GM12878 (cell line): ENCODE measurements at regions not wholly inside any gene's neighbourhood (a gene's known extent, or its start where the extent isn't known, plus 50 kb on each side); places are given as distances from the start of the nearest gene placed in this dataset.

ENCODE experiments used
- ATAC-seq: fragments of 200-7000 bp; cut with Tn5 transposase; 3 replicates; pipeline ENCODE4 v1.9.1; 2020; ENCODE audit warnings: mild to moderate bottlenecking, moderate library complexity
- BruUV-seq: library from RNA; stranded (reverse); fragments of 400-500 nt; replicated peaks from 2 replicates; lab custom pipeline; 2021; lab: Mats Ljungman, UMichigan
- CTCF ChIA-PET: fragments of 300-600 bp; sonication (Branson Sonifier 250); formaldehyde crosslinking; extraction: SDS; loops from one replicate; lab custom pipeline; 2021; ENCODE audit warnings: inconsistent platforms; lab: Yijun Ruan, JAX
- POLR2A ChIA-PET: fragments of 350-600 bp; formaldehyde crosslinking; extraction: SDS; loops from one replicate; lab custom pipeline; 2021; ENCODE audit warnings: inconsistent platforms; lab: Charles Lee
- RAD21 ChIA-PET: fragments of 300-600 bp; sonication (Branson Sonifier 250); formaldehyde crosslinking; loops from one replicate; lab custom pipeline; 2023; ENCODE audit warnings: antibody characterized with exemption; ENCODE audit not compliant: unreplicated experiment; lab: Charles Lee
- SMC1A ChIA-PET: fragments of 300-600 bp; sonication (Branson Sonifier 250); formaldehyde crosslinking; loops from one replicate; lab custom pipeline; 2023; ENCODE audit not compliant: unreplicated experiment, uncharacterized antibody; lab: Charles Lee
- DNase-seq: peaks from one replicate; pipeline ENCODE4 v3.0.0-alpha.2; 2011; ENCODE audit warnings: low read depth, low spot score
- FAIRE-seq: peaks from 3 replicates; lab custom pipeline; 2011; peaks lifted over from hg19 to GRCh38; lab: Jason Lieb, UNC
- H2AFZ ChIP-seq: 2 replicates; pipeline ENCODE4 v1.6.0; 2011; ENCODE audit warnings: low read depth, low read length, control low read depth; ENCODE audit not compliant: control insufficient read depth
- H3K27ac ChIP-seq: 2 replicates; pipeline ENCODE4 v1.5.1; 2011; ENCODE audit warnings: control low read depth; ENCODE audit not compliant: control insufficient read depth, insufficient read depth
- H3K27me3 ChIP-seq, 2 experiments: replicated peaks in 1 of 2; 2 replicates each; pipeline versions ENCODE4 v1.6.0 to v1.6.1; 2011; ENCODE audit warnings: low read length in 1 of 2; ENCODE audit not compliant: control insufficient read depth in 2 of 2, insufficient read depth in 2 of 2
- H3K36me3 ChIP-seq, 2 experiments: 2 replicates each; pipeline ENCODE4 v1.5.1; 2011; ENCODE audit warnings: low read length in 1 of 2; ENCODE audit not compliant: control insufficient read depth in 2 of 2, insufficient read depth in 2 of 2
- H3K4me1 ChIP-seq: 2 replicates; pipeline ENCODE4 v1.6.1; 2011; ENCODE audit warnings: mild to moderate bottlenecking, low read length, moderate library complexity, mixed read lengths; ENCODE audit not compliant: control insufficient read depth, insufficient read depth
- H3K4me2 ChIP-seq: 2 replicates; pipeline ENCODE4 v1.6.0; 2011; ENCODE audit warnings: control low read depth; ENCODE audit not compliant: control insufficient read depth, insufficient read depth
- H3K4me3 ChIP-seq: fragments of 200-600 bp; sonication (generic); 2 replicates; pipeline ENCODE4 v1.5.1; 2016
- H3K79me2 ChIP-seq: 2 replicates; pipeline ENCODE4 v1.6.0; 2011; ENCODE audit warnings: low read length; ENCODE audit not compliant: control insufficient read depth, insufficient read depth
- H3K9ac ChIP-seq: 2 replicates; pipeline ENCODE4 v1.8.0; 2011; ENCODE audit warnings: low read length, control low read depth, mixed read lengths; ENCODE audit not compliant: control insufficient read depth, insufficient read depth
- H3K9me3 ChIP-seq: replicated peaks from 3 replicates; pipeline ENCODE4 v1.5.1; 2011; ENCODE audit warnings: mild to moderate bottlenecking, low read length; ENCODE audit not compliant: control insufficient read depth, insufficient read depth
- H4K20me1 ChIP-seq: 2 replicates; pipeline ENCODE4 v1.6.0; 2011; ENCODE audit not compliant: control insufficient read depth, insufficient read depth
- CBFB ChIP-seq: IDR thresholded peaks from 2 replicates; pipeline ENCODE4 v1.6.1; 2016; ENCODE audit warnings: antibody characterized with exemption, low read depth
- EZH2 ChIP-seq: IDR thresholded peaks from 2 replicates; pipeline ENCODE4 v1.6.1; 2012; ENCODE audit warnings: low read depth, mild to moderate bottlenecking, control low read depth, inconsistent platforms, low read length, borderline replicate concordance; ENCODE audit not compliant: control insufficient read depth
- HCFC1 ChIP-seq: fragments of 150-350 bp; IDR thresholded peaks from 2 replicates; pipeline ENCODE4 v1.6.1; 2014; ENCODE audit warnings: low read length
- HDGF ChIP-seq: fragments of 450-650 bp; IDR thresholded peaks from 2 replicates; pipeline ENCODE4 v1.6.1; 2016; ENCODE audit warnings: antibody characterized with exemption
- IRF4 ChIP-seq: IDR thresholded peaks from 2 replicates; pipeline ENCODE4 v1.6.1; 2011; ENCODE audit warnings: low read depth, low read length
- KDM1A ChIP-seq: fragments of 200-600 bp; sonication (generic); IDR thresholded peaks from 2 replicates; pipeline ENCODE4 v1.6.1; 2016; ENCODE audit warnings: borderline replicate concordance
- MEF2B ChIP-seq: fragments of 450-650 bp; IDR thresholded peaks from 2 replicates; pipeline ENCODE4 v1.6.1; 2018; ENCODE audit warnings: mild to moderate bottlenecking, moderate library complexity; ENCODE audit not compliant: partially characterized antibody, poor library complexity, severe bottlenecking
- NFIC ChIP-seq: IDR thresholded peaks from 2 replicates; pipeline ENCODE4 v1.6.1; 2012; ENCODE audit warnings: low read depth, mild to moderate bottlenecking, inconsistent platforms, low read length, moderate library complexity
- NFXL1 ChIP-seq: fragments of 450-650 bp; IDR thresholded peaks from 2 replicates; pipeline ENCODE4 v1.6.1; 2017; ENCODE audit warnings: antibody characterized with exemption, mild to moderate bottlenecking, borderline replicate concordance
- NFYA ChIP-seq: IDR thresholded peaks from 2 replicates; pipeline ENCODE4 v1.6.1; 2011; ENCODE audit warnings: low read depth, mild to moderate bottlenecking, low read length, improper control_type of control experiment, borderline replicate concordance
- PAX8 ChIP-seq: fragments of 450-650 bp; IDR thresholded peaks from 2 replicates; pipeline ENCODE4 v1.6.1; 2017; ENCODE audit warnings: mild to moderate bottlenecking, moderate library complexity
- RFX5 ChIP-seq: IDR thresholded peaks from 2 replicates; pipeline ENCODE4 v1.6.1; 2011; ENCODE audit warnings: low read depth, low read length, improper control_type of control experiment
- SMARCA5 ChIP-seq: fragments of 450-650 bp; IDR thresholded peaks from 2 replicates; pipeline ENCODE4 v1.6.1; 2017; ENCODE audit warnings: mild to moderate bottlenecking
- STAT1 ChIP-seq: fragments of 450-650 bp; conservative IDR thresholded peaks from 2 replicates; pipeline ENCODE4 v1.6.1; 2014; ENCODE audit warnings: antibody characterized with exemption, mild to moderate bottlenecking
- ZBED1 ChIP-seq: IDR thresholded peaks from 2 replicates; pipeline ENCODE4 v1.6.1; 2016; ENCODE audit warnings: borderline replicate concordance
- WGBS: methylation state at CpG from one replicate; pipeline ENCODE4 v1.1.6; 2016; ENCODE audit warnings: low lambda C conversion rate; ENCODE audit not compliant: insufficient replicate concordance, insufficient coverage; ENCODE audit errors: missing lambda C conversion rate; 5-methylcytosine and 5-hydroxymethylcytosine counted together
- in situ Hi-C: fragments of 300-500 bp; cut with MboI; formaldehyde crosslinking; loops from 9 replicates; pipeline ENCODE4 v1.14.3; 2018; ENCODE audit warnings: mixed read lengths
- intact Hi-C: fragments of 100-400 bp; cut with micrococcal nuclease; formaldehyde crosslinking; loops from one replicate; pipeline ENCODE4 v1.14.2; 2022; ENCODE audit not compliant: unreplicated experiment
- TF ChIP-seq, protein P1 (sequence below): fragments of 450-650 bp; IDR thresholded peaks from 2 replicates; pipeline ENCODE4 v1.6.1; 2017; ENCODE audit warnings: borderline replicate concordance
- TF ChIP-seq, protein P2 (sequence below): fragments of 450-650 bp; formaldehyde crosslinking; IDR thresholded peaks from 2 replicates; pipeline ENCODE4 v1.4.0; 2020; ENCODE audit warnings: mild to moderate bottlenecking, moderate library complexity

DNA sequence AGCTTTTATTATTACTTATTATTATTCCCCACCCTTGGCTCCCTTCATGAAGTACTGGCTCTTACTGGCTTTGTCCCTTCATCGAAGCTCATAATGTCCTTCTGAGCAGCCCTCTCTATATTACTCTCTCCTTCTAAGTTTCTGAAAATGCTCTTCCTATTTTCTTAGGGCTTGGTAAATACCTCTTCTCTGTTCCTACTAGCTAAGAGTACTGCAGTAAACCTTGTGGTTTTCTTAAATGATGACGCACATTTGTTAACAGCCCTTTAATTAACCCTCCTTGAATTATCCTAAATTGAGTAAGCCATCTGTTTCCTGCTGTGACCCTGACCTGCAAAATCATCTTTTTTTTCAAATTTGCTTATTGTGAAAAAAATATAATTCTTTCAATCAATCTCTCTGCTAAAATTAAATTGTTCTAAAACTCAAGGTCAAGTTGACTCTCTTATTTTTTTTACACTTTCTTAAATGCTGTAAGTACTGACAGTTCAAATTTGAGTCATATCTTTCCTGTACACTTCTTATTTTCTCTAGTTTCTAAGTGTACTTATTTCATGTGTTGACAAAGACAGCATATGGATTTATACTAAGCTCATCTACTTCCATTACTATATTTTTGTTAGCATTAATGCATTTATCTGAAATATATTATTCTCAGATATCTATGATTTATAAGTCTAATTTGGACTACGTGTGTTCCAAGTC, 148.9 kb downstream of the ADAM29 start:
- Histone ChIP-seq H3K4me3 (no peak overlapping the region), H3K27ac (no peak overlapping the region), H3K4me2 (no peak overlapping the region), H2AFZ (no peak overlapping the region), H3K9ac (no peak overlapping the region), H3K4me1 (no peaks in the 10 kb centered on the region), H3K36me3 (no peaks in the 10 kb centered on the region), H3K27me3 (no peaks in the 10 kb centered on the region), H3K9me3 (no peaks in the 10 kb centered on the region), H3K79me2 (no peaks in the 10 kb centered on the region), H4K20me1 (no peaks in the 10 kb centered on the region)
- ATAC-seq (peak; percentile 55), FAIRE-seq (no peak), DNase-seq (no peak)
- ChIA-PET RAD21 (interaction anchor here (1.2 kb wide), 1 partner anchor 13 kb away, joined by 4 read pairs; no protein-coding TSS in a partner anchor), SMC1A (interaction anchor here (1.1 to 1.2 kb wide), 2 partner anchors 9 to 11 kb away, joined by 3 read pairs; no protein-coding TSS in a partner anchor), CTCF (interaction anchor here (0.6 to 1.7 kb wide), 4 partner anchors 12 to 200 kb away, joined by 3 to 10 read pairs (median 4); no protein-coding TSS in a partner anchor), POLR2A (no interaction called here)
- BruUV-seq, result no TSS peak
- 1% methylated on average over 3 of the region's 3 CpGs for WGBS
- in situ Hi-C loops (no loop called here), intact Hi-C loops (no loop called here)
- no peak for TF ChIP-seq HCFC1
- TF ChIP-seq PAX8, result no peak
- no peak for TF ChIP-seq RFX5
- TF ChIP-seq HDGF, result no peak
- TF ChIP-seq, protein P1, sequence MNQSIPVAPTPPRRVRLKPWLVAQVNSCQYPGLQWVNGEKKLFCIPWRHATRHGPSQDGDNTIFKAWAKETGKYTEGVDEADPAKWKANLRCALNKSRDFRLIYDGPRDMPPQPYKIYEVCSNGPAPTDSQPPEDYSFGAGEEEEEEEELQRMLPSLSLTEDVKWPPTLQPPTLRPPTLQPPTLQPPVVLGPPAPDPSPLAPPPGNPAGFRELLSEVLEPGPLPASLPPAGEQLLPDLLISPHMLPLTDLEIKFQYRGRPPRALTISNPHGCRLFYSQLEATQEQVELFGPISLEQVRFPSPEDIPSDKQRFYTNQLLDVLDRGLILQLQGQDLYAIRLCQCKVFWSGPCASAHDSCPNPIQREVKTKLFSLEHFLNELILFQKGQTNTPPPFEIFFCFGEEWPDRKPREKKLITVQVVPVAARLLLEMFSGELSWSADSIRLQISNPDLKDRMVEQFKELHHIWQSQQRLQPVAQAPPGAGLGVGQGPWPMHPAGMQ, result no peak
- TF ChIP-seq NFXL1, result no peak
- TF ChIP-seq MEF2B, result no peak
- no peak for TF ChIP-seq EZH2
- no peak for TF ChIP-seq ZBED1
- TF ChIP-seq IRF4, result no peak
- TF ChIP-seq STAT1, result no peak
- TF ChIP-seq KDM1A, result no peak
- TF ChIP-seq SMARCA5, result no peak
- TF ChIP-seq, protein P2, sequence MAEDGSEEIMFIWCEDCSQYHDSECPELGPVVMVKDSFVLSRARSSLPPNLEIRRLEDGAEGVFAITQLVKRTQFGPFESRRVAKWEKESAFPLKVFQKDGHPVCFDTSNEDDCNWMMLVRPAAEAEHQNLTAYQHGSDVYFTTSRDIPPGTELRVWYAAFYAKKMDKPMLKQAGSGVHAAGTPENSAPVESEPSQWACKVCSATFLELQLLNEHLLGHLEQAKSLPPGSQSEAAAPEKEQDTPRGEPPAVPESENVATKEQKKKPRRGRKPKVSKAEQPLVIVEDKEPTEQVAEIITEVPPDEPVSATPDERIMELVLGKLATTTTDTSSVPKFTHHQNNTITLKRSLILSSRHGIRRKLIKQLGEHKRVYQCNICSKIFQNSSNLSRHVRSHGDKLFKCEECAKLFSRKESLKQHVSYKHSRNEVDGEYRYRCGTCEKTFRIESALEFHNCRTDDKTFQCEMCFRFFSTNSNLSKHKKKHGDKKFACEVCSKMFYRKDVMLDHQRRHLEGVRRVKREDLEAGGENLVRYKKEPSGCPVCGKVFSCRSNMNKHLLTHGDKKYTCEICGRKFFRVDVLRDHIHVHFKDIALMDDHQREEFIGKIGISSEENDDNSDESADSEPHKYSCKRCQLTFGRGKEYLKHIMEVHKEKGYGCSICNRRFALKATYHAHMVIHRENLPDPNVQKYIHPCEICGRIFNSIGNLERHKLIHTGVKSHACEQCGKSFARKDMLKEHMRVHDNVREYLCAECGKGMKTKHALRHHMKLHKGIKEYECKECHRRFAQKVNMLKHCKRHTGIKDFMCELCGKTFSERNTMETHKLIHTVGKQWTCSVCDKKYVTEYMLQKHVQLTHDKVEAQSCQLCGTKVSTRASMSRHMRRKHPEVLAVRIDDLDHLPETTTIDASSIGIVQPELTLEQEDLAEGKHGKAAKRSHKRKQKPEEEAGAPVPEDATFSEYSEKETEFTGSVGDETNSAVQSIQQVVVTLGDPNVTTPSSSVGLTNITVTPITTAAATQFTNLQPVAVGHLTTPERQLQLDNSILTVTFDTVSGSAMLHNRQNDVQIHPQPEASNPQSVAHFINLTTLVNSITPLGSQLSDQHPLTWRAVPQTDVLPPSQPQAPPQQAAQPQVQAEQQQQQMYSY (CRISPR knock-in tag), result no peak
- TF ChIP-seq NFYA, result no peak
- TF ChIP-seq NFIC, result no peak
- TF ChIP-seq CBFB, result no peak
